RCC 7860 (cell line): ENCODE measurements at regions not wholly inside any gene's neighbourhood (a gene's known extent, or its start where the extent isn't known, plus 50 kb on each side); places are given as distances from the start of the nearest gene placed in this dataset.
A peak's percentile ranks its signal among the peaks of the same experiment; 100 is the strongest.
"Not testable (repeated sequence)": the region's sequence is repeated elsewhere in the genome, so short reads cannot be mapped to it uniquely, and the experiment has no call there.

Experiments
- DNase-seq: peaks from one replicate; pipeline ENCODE4 v3.0.0-alpha.2; 2015; ENCODE audit warnings: low spot score
- FAIRE-seq: peaks from 2 replicates; lab custom pipeline; 2012; peaks lifted over from hg19 to GRCh38; lab: Jason Lieb, UNC

- no peak for FAIRE-seq
- no peak for DNase-seq
Observed at GRCh38 chr5:17816944-17817343, 182.7 kb downstream of the TAF11L14 start.

GRCh38 chr5:17817990-17818389, 183.7 kb downstream of the TAF11L14 start:
- DNase-seq (no peak), FAIRE-seq (no peak)

GRCh38 chr5:17819783-17820182, 185.5 kb downstream of the TAF11L14 start:
- no peak for FAIRE-seq
- DNase-seq: no peak

GRCh38 chr5:17828681-17829080, 194.4 kb downstream of the TAF11L14 start:
- DNase-seq (no peak), FAIRE-seq (no peak)

- DNase-seq (no peak), FAIRE-seq (no peak)
Observed at GRCh38 chr5:17829456-17829855, 195.2 kb downstream of the TAF11L14 start.

- FAIRE-seq: no peak
- DNase-seq: no peak
Observed at GRCh38 chr5:17831279-17831678, 197.0 kb downstream of the TAF11L14 start.

GRCh38 chr5:17832949-17833745, 198.9 kb downstream of the TAF11L14 start:
- FAIRE-seq (no peak), DNase-seq (no peak)

GRCh38 chr5:17837757-17838156, 203.5 kb downstream of the TAF11L14 start:
- peak; percentile 14 for FAIRE-seq
- DNase-seq: no peak

- no peak for DNase-seq
- FAIRE-seq: no peak
Observed at GRCh38 chr5:17838469-17838868, 204.2 kb downstream of the TAF11L14 start.

- DNase-seq: no peak
Observed at GRCh38 chr5:17839848-17840247, 205.6 kb downstream of the TAF11L14 start.

GRCh38 chr5:17846496-17846895, 212.2 kb downstream of the TAF11L14 start:
- DNase-seq: no peak
- FAIRE-seq: peak; percentile 27

More at GRCh38 chr5:17839848-17840247, 205.6 kb downstream of the TAF11L14 start:
- no peak for FAIRE-seq

- FAIRE-seq (no peak), DNase-seq (no peak)
Observed at GRCh38 chr5:17847286-17847685, 213.0 kb downstream of the TAF11L14 start.

GRCh38 chr5:17852111-17852510, 217.9 kb downstream of the TAF11L14 start:
- DNase-seq (no peak), FAIRE-seq (no peak)

GRCh38 chr5:17852740-17853139, 218.5 kb downstream of the TAF11L14 start:
- DNase-seq: no peak
- no peak for FAIRE-seq

- DNase-seq (no peak), FAIRE-seq (no peak)
Observed at GRCh38 chr5:17854901-17855300, 220.6 kb downstream of the TAF11L14 start.

- FAIRE-seq: no peak
Observed at GRCh38 chr5:17860660-17861315, 226.5 kb downstream of the TAF11L14 start.

GRCh38 chr5:17864903-17865302, 230.6 kb downstream of the TAF11L14 start:
- DNase-seq, FAIRE-seq: not testable (repeated sequence)

More at GRCh38 chr5:17860660-17861315, 226.5 kb downstream of the TAF11L14 start:
- DNase-seq: no peak

- DNase-seq, FAIRE-seq: not testable (repeated sequence)
Observed at GRCh38 chr5:17865966-17866365, 231.7 kb downstream of the TAF11L14 start.

GRCh38 chr5:17872204-17872603, 237.9 kb downstream of the TAF11L14 start:
- no peak for DNase-seq
- FAIRE-seq: no peak

- no peak for DNase-seq
- no peak for FAIRE-seq
Observed at GRCh38 chr5:17878541-17878940, 244.3 kb downstream of the TAF11L14 start.

- DNase-seq (no peak), FAIRE-seq (no peak)
Observed at GRCh38 chr5:17879276-17879675, 245.0 kb downstream of the TAF11L14 start.

GRCh38 chr5:17880869-17881268, 246.6 kb downstream of the TAF11L14 start:
- no peak for FAIRE-seq
- DNase-seq: no peak
